ENCODE measurements at regions not wholly inside any gene's neighbourhood (a gene's known extent, or its start where the extent isn't known, plus 50 kb on each side); places are given as distances from the start of the nearest gene placed in this dataset.

GRCh38 chr9:12162181-12162815 lies 530.9 kb upstream of the TYRP1 start:
- H3K27ac ChIP-seq (ENCODE audit: low read depth, low read length), result no peak overlapping the region
- no peak overlapping the region for H3K9ac ChIP-seq (ENCODE audit: low read length)
- H3K4me1 ChIP-seq (ENCODE audit: control insufficient read depth, insufficient read depth, low read length), result no peaks in the 10 kb centered on the region
- no peak overlapping the region for H3K4me3 ChIP-seq (ENCODE audit: low read depth, low read length)
- no peaks in the 10 kb centered on the region for H3K9me3 ChIP-seq (ENCODE audit: control insufficient read depth, insufficient read depth, low read depth, low read length)
- no peaks in the 10 kb centered on the region for H3K27me3 ChIP-seq (ENCODE audit: control insufficient read depth, insufficient read depth, low read length)
- H3K36me3 ChIP-seq (ENCODE audit: control insufficient read depth, insufficient read depth, low read length), result no peaks in the 10 kb centered on the region

DNA sequence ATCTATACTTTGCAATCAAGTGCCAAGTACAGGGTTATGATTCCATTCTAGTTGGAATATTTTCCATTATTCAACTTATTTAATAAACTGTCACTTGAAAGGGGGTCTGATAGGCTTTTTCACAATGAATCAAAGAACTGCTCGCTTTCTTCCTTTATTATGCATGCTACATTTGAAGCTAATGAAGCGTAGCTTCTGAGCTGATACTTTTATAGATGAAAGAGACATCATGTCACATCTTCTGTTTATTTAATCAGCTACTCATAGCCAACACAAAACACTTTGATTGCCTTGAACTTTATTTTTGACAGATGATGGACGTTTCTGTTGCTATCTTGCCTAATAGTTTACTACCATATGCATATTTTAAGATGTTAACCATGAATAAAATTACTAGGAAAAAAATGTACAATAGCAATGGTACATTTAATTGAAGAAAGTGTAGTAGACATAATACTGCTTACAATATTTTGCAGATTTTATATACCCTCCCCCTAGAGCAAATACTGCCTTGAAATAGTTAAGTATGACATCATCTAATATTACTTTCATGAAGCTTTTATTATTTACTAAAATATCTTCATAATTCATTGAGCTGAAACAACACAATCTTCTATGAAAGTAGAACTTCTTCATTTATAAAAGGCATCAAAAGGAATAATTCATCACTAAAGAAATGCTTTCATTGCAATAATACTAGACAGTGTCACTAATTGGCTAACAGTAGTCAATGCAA lies 529.3 kb upstream of the TYRP1 start:
- H3K27me3 ChIP-seq (ENCODE audit: control insufficient read depth, insufficient read depth, low read length), result no peaks in the 10 kb centered on the region
- H3K9me3 ChIP-seq (ENCODE audit: control insufficient read depth, insufficient read depth, low read depth, low read length), result no peaks in the 10 kb centered on the region
- no peak overlapping the region for H3K27ac ChIP-seq (ENCODE audit: low read depth, low read length)

GRCh38 chr9:12166518-12166917 lies 526.7 kb upstream of the TYRP1 start:
- H3K9me3 ChIP-seq (ENCODE audit: control insufficient read depth, insufficient read depth, low read depth, low read length), result no peaks in the 10 kb centered on the region
- H3K9ac ChIP-seq (ENCODE audit: low read length), result no peak overlapping the region
- H3K4me3 ChIP-seq (ENCODE audit: low read depth, low read length), result no peak overlapping the region
- H3K27me3 ChIP-seq (ENCODE audit: control insufficient read depth, insufficient read depth, low read length), result no peaks in the 10 kb centered on the region
- no peaks in the 10 kb centered on the region for H3K4me1 ChIP-seq (ENCODE audit: control insufficient read depth, insufficient read depth, low read length)
- no peaks in the 10 kb centered on the region for H3K36me3 ChIP-seq (ENCODE audit: control insufficient read depth, insufficient read depth, low read length)
- no peak overlapping the region for H3K27ac ChIP-seq (ENCODE audit: low read depth, low read length)

More for the DNA sequence above, 529.3 kb upstream of the TYRP1 start:
- no peaks in the 10 kb centered on the region for H3K36me3 ChIP-seq (ENCODE audit: control insufficient read depth, insufficient read depth, low read length)
- H3K4me3 ChIP-seq (ENCODE audit: low read depth, low read length), result no peak overlapping the region
- no peak overlapping the region for H3K9ac ChIP-seq (ENCODE audit: low read length)
- no peaks in the 10 kb centered on the region for H3K4me1 ChIP-seq (ENCODE audit: control insufficient read depth, insufficient read depth, low read length)

- no peaks in the 10 kb centered on the region for H3K27me3 ChIP-seq (ENCODE audit: control insufficient read depth, insufficient read depth, low read length)
- no peak overlapping the region for H3K27ac ChIP-seq (ENCODE audit: low read depth, low read length)
- H3K9ac ChIP-seq (ENCODE audit: low read length), result no peak overlapping the region
- H3K4me3 ChIP-seq (ENCODE audit: low read depth, low read length), result no peak overlapping the region
- no peaks in the 10 kb centered on the region for H3K36me3 ChIP-seq (ENCODE audit: control insufficient read depth, insufficient read depth, low read length)
- H3K4me1 ChIP-seq (ENCODE audit: control insufficient read depth, insufficient read depth, low read length), result no peaks in the 10 kb centered on the region
- H3K9me3 ChIP-seq (ENCODE audit: control insufficient read depth, insufficient read depth, low read depth, low read length), result no peaks in the 10 kb centered on the region
Measured at GRCh38 chr9:12170456-12170855, 522.7 kb upstream of the TYRP1 start.

GRCh38 chr9:12178634-12179033 lies 514.6 kb upstream of the TYRP1 start:
- no peak overlapping the region for H3K9ac ChIP-seq (ENCODE audit: low read length)
- H3K36me3 ChIP-seq (ENCODE audit: control insufficient read depth, insufficient read depth, low read length), result no peaks in the 10 kb centered on the region
- no peaks in the 10 kb centered on the region for H3K9me3 ChIP-seq (ENCODE audit: control insufficient read depth, insufficient read depth, low read depth, low read length)
- no peak overlapping the region for H3K4me3 ChIP-seq (ENCODE audit: low read depth, low read length)
- H3K27me3 ChIP-seq (ENCODE audit: control insufficient read depth, insufficient read depth, low read length), result no peaks in the 10 kb centered on the region
- H3K27ac ChIP-seq (ENCODE audit: low read depth, low read length), result no peak overlapping the region
- no peaks in the 10 kb centered on the region for H3K4me1 ChIP-seq (ENCODE audit: control insufficient read depth, insufficient read depth, low read length)

GRCh38 chr9:12182806-12183205 lies 510.4 kb upstream of the TYRP1 start:
- Histone ChIP-seq H3K9me3 (ENCODE audit: control insufficient read depth, insufficient read depth, low read depth, low read length) (no peaks in the 10 kb centered on the region), H3K4me1 (ENCODE audit: control insufficient read depth, insufficient read depth, low read length) (no peaks in the 10 kb centered on the region), H3K36me3 (ENCODE audit: control insufficient read depth, insufficient read depth, low read length) (no peaks in the 10 kb centered on the region), H3K27me3 (ENCODE audit: control insufficient read depth, insufficient read depth, low read length) (no peaks in the 10 kb centered on the region), H3K4me3 (ENCODE audit: low read depth, low read length) (no peak overlapping the region), H3K9ac (ENCODE audit: low read length) (no peak overlapping the region), H3K27ac (ENCODE audit: low read depth, low read length) (no peak overlapping the region)

GRCh38 chr9:12183321-12183720 lies 509.9 kb upstream of the TYRP1 start:
- Histone ChIP-seq H3K27ac (ENCODE audit: low read depth, low read length) (no peak overlapping the region), H3K4me1 (ENCODE audit: control insufficient read depth, insufficient read depth, low read length) (no peaks in the 10 kb centered on the region), H3K9ac (ENCODE audit: low read length) (no peak overlapping the region), H3K9me3 (ENCODE audit: control insufficient read depth, insufficient read depth, low read depth, low read length) (no peaks in the 10 kb centered on the region), H3K27me3 (ENCODE audit: control insufficient read depth, insufficient read depth, low read length) (no peaks in the 10 kb centered on the region), H3K4me3 (ENCODE audit: low read depth, low read length) (no peak overlapping the region), H3K36me3 (ENCODE audit: control insufficient read depth, insufficient read depth, low read length) (no peaks in the 10 kb centered on the region)

DNA sequence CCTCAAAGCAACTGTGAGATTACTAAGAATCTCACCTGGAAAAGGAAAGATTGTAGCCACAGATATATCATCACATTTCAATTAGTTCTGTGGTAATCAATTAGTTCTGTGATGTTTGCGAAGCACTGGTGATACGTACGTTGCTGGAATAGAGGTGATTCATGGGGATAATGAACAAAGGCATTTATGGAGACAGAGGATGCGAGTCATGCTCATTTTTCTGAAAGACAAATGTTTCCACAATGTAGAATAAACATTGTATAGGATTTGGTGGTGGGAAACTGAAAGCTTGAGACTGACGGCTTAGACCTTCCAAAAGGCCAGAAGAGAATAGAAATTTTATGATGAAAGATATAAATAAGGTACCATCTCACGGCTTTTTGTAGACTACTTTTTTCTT lies 507.3 kb upstream of the TYRP1 start:
- Histone ChIP-seq H3K4me1 (ENCODE audit: control insufficient read depth, insufficient read depth, low read length) (no peaks in the 10 kb centered on the region), H3K4me3 (ENCODE audit: low read depth, low read length) (no peak overlapping the region), H3K9ac (ENCODE audit: low read length) (no peak overlapping the region), H3K27me3 (ENCODE audit: control insufficient read depth, insufficient read depth, low read length) (no peaks in the 10 kb centered on the region), H3K27ac (ENCODE audit: low read depth, low read length) (no peak overlapping the region), H3K36me3 (ENCODE audit: control insufficient read depth, insufficient read depth, low read length) (no peaks in the 10 kb centered on the region), H3K9me3 (ENCODE audit: control insufficient read depth, insufficient read depth, low read depth, low read length) (no peaks in the 10 kb centered on the region)

- no peaks in the 10 kb centered on the region for H3K9me3 ChIP-seq (ENCODE audit: control insufficient read depth, insufficient read depth, low read depth, low read length)
- no peaks in the 10 kb centered on the region for H3K27me3 ChIP-seq (ENCODE audit: control insufficient read depth, insufficient read depth, low read length)
- H3K9ac ChIP-seq (ENCODE audit: low read length), result no peak overlapping the region
- H3K4me1 ChIP-seq (ENCODE audit: control insufficient read depth, insufficient read depth, low read length), result no peaks in the 10 kb centered on the region; the same call in 1 of the 2 replicates
- H3K36me3 ChIP-seq (ENCODE audit: control insufficient read depth, insufficient read depth, low read length), result no peaks in the 10 kb centered on the region
- no peak overlapping the region for H3K27ac ChIP-seq (ENCODE audit: low read depth, low read length)
- no peak overlapping the region for H3K4me3 ChIP-seq (ENCODE audit: low read depth, low read length)
Measured at GRCh38 chr9:12191630-12192029, 501.6 kb upstream of the TYRP1 start.

- H3K4me3 ChIP-seq (ENCODE audit: low read depth, low read length), result no peak overlapping the region
- H3K4me1 ChIP-seq (ENCODE audit: control insufficient read depth, insufficient read depth, low read length), result no peaks in the 10 kb centered on the region; the same call in 1 of the 2 replicates
- no peak overlapping the region for H3K27ac ChIP-seq (ENCODE audit: low read depth, low read length)
- no peaks in the 10 kb centered on the region for H3K36me3 ChIP-seq (ENCODE audit: control insufficient read depth, insufficient read depth, low read length)
- no peaks in the 10 kb centered on the region for H3K27me3 ChIP-seq (ENCODE audit: control insufficient read depth, insufficient read depth, low read length)
- no peak overlapping the region for H3K9ac ChIP-seq (ENCODE audit: low read length)
- no peaks in the 10 kb centered on the region for H3K9me3 ChIP-seq (ENCODE audit: control insufficient read depth, insufficient read depth, low read depth, low read length)
Measured at GRCh38 chr9:12194731-12195130, 498.5 kb upstream of the TYRP1 start.

GRCh38 chr9:12195456-12195855 lies 497.7 kb upstream of the TYRP1 start:
- Histone ChIP-seq H3K4me1 (ENCODE audit: control insufficient read depth, insufficient read depth, low read length) (no peaks in the 10 kb centered on the region; the same call in 1 of the 2 replicates), H3K9me3 (ENCODE audit: control insufficient read depth, insufficient read depth, low read depth, low read length) (no peaks in the 10 kb centered on the region), H3K27me3 (ENCODE audit: control insufficient read depth, insufficient read depth, low read length) (no peaks in the 10 kb centered on the region), H3K27ac (ENCODE audit: low read depth, low read length) (no peak overlapping the region), H3K4me3 (ENCODE audit: low read depth, low read length) (no peak overlapping the region), H3K9ac (ENCODE audit: low read length) (no peak overlapping the region), H3K36me3 (ENCODE audit: control insufficient read depth, insufficient read depth, low read length) (no peaks in the 10 kb centered on the region)
